Chondrocyte (in vitro differentiated cells): ENCODE measurements at regions not wholly inside any gene's neighbourhood (a gene's known extent, or its start where the extent isn't known, plus 50 kb on each side); places are given as distances from the start of the nearest gene placed in this dataset.
"Not testable (repeated sequence)": the region's sequence is repeated elsewhere in the genome, so short reads cannot be mapped to it uniquely, and the experiment has no call there.

Experiments
- DNase-seq: peaks from one replicate; pipeline ENCODE4 v3.0.0; 2021; ENCODE audit warnings: mixed read lengths, low spot score
- H3K27ac Mint-ChIP-seq: one replicate; pipeline ENCODE4 v1.8.0; 2021; ENCODE audit warnings: mild to moderate bottlenecking, moderate library complexity, mixed read lengths; ENCODE audit not compliant: unreplicated experiment
- H3K27me3 Mint-ChIP-seq: 2 replicates; pipeline ENCODE4 v1.8.0; 2021; ENCODE audit warnings: low read depth, mixed read lengths
- H3K36me3 Mint-ChIP-seq: 2 replicates; pipeline ENCODE4 v1.8.0; 2021; ENCODE audit warnings: low read depth, mixed read lengths
- H3K4me1 Mint-ChIP-seq: 2 replicates; pipeline ENCODE4 v1.8.0; 2021; ENCODE audit warnings: low read depth, mild to moderate bottlenecking, mixed read lengths
- H3K4me3 Mint-ChIP-seq: one replicate; pipeline ENCODE4 v1.8.0; 2021; ENCODE audit warnings: mild to moderate bottlenecking, moderate library complexity, mixed read lengths; ENCODE audit not compliant: unreplicated experiment
- H3K9me3 Mint-ChIP-seq: 2 replicates; pipeline ENCODE4 v1.8.0; 2021; ENCODE audit warnings: low read depth, mixed read lengths
- TF ChIP-seq, protein P1 (sequence below): fragments of 200-600 bp; sonication (generic); IDR thresholded peaks from 2 replicates; pipeline ENCODE4 v1.5.0; 2021; ENCODE audit warnings: antibody characterized with exemption, mild to moderate bottlenecking, moderate library complexity

GRCh38 chrX:13376857-13377549, 57.1 kb upstream of the ATXN3L start:
- peaks cover 73% of the 10 kb centered on the region for H3K4me1 Mint-ChIP-seq

GRCh38 chrX:13375596-13375995, 55.7 kb upstream of the ATXN3L start:
- not testable (repeated sequence) for H3K4me3 Mint-ChIP-seq, H3K27ac Mint-ChIP-seq, H3K36me3 Mint-ChIP-seq, H3K9me3 Mint-ChIP-seq, DNase-seq, H3K27me3 Mint-ChIP-seq
- peaks cover 66% of the 10 kb centered on the region for H3K4me1 Mint-ChIP-seq

More at GRCh38 chrX:13376857-13377549, 57.1 kb upstream of the ATXN3L start:
- Mint-ChIP-seq H3K9me3 (no peaks in the 10 kb centered on the region), H3K4me3 (no peak overlapping the region), H3K27me3 (no peaks in the 10 kb centered on the region), H3K27ac (peak overlapping the region; percentile 86), H3K36me3 (no peaks in the 10 kb centered on the region)
- TF ChIP-seq, protein P1, sequence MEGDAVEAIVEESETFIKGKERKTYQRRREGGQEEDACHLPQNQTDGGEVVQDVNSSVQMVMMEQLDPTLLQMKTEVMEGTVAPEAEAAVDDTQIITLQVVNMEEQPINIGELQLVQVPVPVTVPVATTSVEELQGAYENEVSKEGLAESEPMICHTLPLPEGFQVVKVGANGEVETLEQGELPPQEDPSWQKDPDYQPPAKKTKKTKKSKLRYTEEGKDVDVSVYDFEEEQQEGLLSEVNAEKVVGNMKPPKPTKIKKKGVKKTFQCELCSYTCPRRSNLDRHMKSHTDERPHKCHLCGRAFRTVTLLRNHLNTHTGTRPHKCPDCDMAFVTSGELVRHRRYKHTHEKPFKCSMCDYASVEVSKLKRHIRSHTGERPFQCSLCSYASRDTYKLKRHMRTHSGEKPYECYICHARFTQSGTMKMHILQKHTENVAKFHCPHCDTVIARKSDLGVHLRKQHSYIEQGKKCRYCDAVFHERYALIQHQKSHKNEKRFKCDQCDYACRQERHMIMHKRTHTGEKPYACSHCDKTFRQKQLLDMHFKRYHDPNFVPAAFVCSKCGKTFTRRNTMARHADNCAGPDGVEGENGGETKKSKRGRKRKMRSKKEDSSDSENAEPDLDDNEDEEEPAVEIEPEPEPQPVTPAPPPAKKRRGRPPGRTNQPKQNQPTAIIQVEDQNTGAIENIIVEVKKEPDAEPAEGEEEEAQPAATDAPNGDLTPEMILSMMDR = no peak
- no peak for DNase-seq

DNA sequence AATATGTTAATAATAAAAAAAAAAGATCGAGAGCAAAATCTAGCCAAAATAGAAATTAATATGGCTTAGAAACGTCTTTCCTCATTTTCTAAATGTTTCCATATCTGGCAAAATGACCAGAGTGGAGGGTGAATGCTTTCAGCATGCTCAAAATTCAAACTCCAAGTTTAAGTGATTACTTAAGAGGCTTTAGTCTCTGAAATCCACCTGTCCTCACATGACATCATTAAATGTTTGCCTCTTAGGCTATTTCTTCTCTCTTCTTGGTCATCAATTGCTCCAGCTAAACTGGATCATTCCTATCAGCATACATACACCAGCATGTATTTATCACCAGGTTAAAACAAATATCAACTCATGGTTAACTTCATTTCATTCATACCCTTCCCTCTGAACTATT, 54.5 kb upstream of the ATXN3L start:
- H3K27ac Mint-ChIP-seq = no peak overlapping the region
- H3K4me3 Mint-ChIP-seq = no peak overlapping the region
- TF ChIP-seq, protein P1 = no peak

GRCh38 chrX:13373431-13374187, 53.8 kb upstream of the ATXN3L start:
- Mint-ChIP-seq H3K9me3 (peaks cover 1% of the 10 kb centered on the region), H3K4me3 (no peak overlapping the region), H3K4me1 (peaks cover 53% of the 10 kb centered on the region), H3K36me3 (no peaks in the 10 kb centered on the region), H3K27me3 (no peaks in the 10 kb centered on the region), H3K27ac (peak overlapping the region; percentile 74)
- no peak for DNase-seq
- TF ChIP-seq, protein P1 = no peak

More for the DNA sequence above, 54.5 kb upstream of the ATXN3L start:
- H3K4me1 Mint-ChIP-seq = peaks cover 54% of the 10 kb centered on the region
- no peak for DNase-seq
- no peaks in the 10 kb centered on the region for H3K27me3 Mint-ChIP-seq
- H3K9me3 Mint-ChIP-seq = no peaks in the 10 kb centered on the region
- H3K36me3 Mint-ChIP-seq = no peaks in the 10 kb centered on the region

GRCh38 chrX:13373027-13373426, 53.2 kb upstream of the ATXN3L start:
- no peaks in the 10 kb centered on the region for H3K27me3 Mint-ChIP-seq
- no peak overlapping the region for H3K27ac Mint-ChIP-seq
- TF ChIP-seq, protein P1 = no peak
- no peak overlapping the region for H3K4me3 Mint-ChIP-seq
- H3K9me3 Mint-ChIP-seq = peaks cover 4% of the 10 kb centered on the region
- H3K36me3 Mint-ChIP-seq = no peaks in the 10 kb centered on the region
- H3K4me1 Mint-ChIP-seq = peaks cover 50% of the 10 kb centered on the region
- no peak for DNase-seq
